ENCODE measurements at regions not wholly inside any gene's neighbourhood (a gene's known extent, or its start where the extent isn't known, plus 50 kb on each side); places are given as distances from the start of the nearest gene placed in this dataset.

DNA sequence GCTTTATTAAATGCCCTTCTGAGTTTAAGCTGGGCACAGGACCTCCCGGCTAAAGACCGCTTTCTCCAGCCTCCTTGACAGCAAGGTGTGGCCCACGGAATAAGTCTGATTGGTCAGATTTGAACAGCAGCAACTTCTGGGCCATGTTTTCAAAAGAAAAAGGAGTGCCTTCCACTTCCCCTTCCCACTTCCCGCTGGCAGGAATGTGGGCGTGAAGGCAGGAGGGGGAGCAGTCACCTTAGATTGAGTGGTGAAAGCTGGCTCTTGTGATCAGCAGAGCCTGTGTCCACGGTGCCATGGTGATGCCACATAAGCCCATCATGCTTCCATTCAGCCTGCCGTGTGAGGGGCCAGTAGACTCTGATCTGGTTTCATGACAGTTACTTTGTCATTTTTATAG lies 136.6 kb upstream of the GLI2 start:
- TF ChIP-seq POLR2A (IDR thresholded peaks at IDR 0.05; ENCODE audit: low read depth, low read length) = no peak
- TF ChIP-seq POLR2AphosphoS5 (IDR thresholded peaks at IDR 0.05; ENCODE audit: low read depth, low read length) = no peak
